ENCODE measurements at regions not wholly inside any gene's neighbourhood (a gene's known extent, or its start where the extent isn't known, plus 50 kb on each side); places are given as distances from the start of the nearest gene placed in this dataset.

DNA sequence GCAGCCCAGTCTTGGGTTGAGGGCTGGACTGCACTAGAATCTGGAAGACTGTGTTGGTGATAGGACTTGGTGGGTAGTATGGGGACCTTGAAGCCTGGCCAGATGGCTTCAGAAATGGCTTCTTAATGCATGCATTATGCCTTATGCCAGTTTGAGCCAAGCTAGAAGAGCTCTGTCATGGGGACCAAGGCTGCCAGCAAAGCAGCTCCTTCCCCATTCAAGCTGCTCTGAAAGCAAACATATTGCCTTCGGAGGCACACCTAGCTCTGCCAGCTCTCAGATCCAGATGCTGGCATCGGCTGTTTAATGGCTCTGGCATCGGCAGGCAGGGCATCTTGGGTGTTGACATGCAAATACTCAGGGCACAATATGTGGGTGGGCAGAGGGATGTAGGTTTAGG is 59.0 kb upstream of the IGFBP5 start (continued):
- TF ChIP-seq KDM5A (IDR thresholded peaks at IDR 0.05; ENCODE audit: low read length) (no peak), SIX5 (IDR thresholded peaks at IDR 0.05; ENCODE audit: low read depth, low read length) (no peak)

All from H1 (cell line).